ENCODE measurements at regions not wholly inside any gene's neighbourhood (a gene's known extent, or its start where the extent isn't known, plus 50 kb on each side); places are given as distances from the start of the nearest gene placed in this dataset.

DNA sequence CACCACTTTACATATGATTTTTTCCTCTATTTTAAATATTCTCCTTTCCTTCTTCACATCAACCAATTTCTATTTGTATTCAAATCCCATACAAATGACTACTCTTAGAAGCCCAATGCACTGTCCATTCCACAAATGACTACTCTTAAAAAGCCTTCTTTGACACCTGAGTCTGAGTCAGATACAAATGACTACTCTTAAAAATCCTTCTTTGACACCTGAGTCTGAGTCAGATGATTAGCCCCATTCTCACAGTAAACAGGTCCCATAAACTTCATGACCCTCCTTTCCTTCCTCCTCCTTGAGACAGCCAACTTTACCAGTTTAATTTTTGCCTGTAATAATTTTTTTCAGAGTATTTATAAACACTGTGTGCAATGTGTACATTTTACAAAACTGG is 231.3 kb upstream of the USP25 start:
- H3K27ac ChIP-seq (ENCODE audit: low read depth, low read length), result no peak overlapping the region
- H3K4me3 ChIP-seq (ENCODE audit: low read depth, low read length), result no peak overlapping the region
- H3K27me3 ChIP-seq (ENCODE audit: control insufficient read depth, insufficient read depth, low read length), result no peaks in the 10 kb centered on the region
- no peaks in the 10 kb centered on the region for H3K36me3 ChIP-seq (ENCODE audit: control insufficient read depth, insufficient read depth, low read length)
- no peak overlapping the region for H3K9ac ChIP-seq (ENCODE audit: low read length)
- no peaks in the 10 kb centered on the region for H3K9me3 ChIP-seq (ENCODE audit: control insufficient read depth, insufficient read depth, low read depth, low read length)
- no peaks in the 10 kb centered on the region for H3K4me1 ChIP-seq (ENCODE audit: control insufficient read depth, insufficient read depth, low read length)

DNA sequence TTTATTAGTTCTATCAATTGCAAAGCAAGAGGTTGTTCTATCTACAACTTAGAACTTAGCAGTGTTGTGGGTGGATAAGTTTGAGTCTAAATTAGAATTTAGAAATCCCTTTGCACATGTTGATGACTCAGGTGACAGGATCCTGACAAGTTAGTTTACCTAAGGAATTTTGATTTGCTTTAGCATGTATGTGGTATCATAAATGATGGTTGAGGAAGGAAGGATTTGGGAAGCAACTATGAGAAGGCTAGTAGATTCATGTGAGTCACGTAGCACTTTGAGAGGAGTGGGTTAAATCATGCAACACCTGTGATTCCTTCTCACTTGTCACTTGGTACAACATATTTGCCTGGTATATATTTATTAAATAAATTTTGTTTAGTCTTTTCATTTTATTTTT is 223.7 kb upstream of the USP25 start:
- Histone ChIP-seq H3K27ac (ENCODE audit: low read depth, low read length) (no peak overlapping the region), H3K9me3 (ENCODE audit: control insufficient read depth, insufficient read depth, low read depth, low read length) (no peaks in the 10 kb centered on the region), H3K36me3 (ENCODE audit: control insufficient read depth, insufficient read depth, low read length) (no peaks in the 10 kb centered on the region), H3K27me3 (ENCODE audit: control insufficient read depth, insufficient read depth, low read length) (no peaks in the 10 kb centered on the region), H3K4me3 (ENCODE audit: low read depth, low read length) (no peak overlapping the region), H3K9ac (ENCODE audit: low read length) (no peak overlapping the region), H3K4me1 (ENCODE audit: control insufficient read depth, insufficient read depth, low read length) (no peaks in the 10 kb centered on the region)

DNA sequence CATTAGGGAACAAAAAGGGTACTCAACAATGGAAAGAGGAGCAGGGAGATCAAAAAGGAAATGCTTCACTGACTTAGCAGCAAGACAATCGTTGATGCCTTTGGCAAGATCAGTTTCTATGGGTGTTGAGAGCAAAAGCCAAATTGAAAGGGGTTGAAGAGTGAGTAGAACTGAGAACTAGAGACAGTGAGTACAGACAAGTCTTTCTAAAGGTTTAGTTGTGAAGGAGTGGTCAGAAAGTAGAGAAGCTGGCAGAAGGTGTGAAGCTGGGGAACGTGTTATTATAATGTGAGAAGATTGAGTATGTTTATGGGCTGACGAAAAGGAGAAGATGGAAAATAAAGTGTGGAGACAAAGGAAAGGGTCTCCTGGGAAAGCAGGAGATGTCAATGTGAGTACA is 221.2 kb upstream of the USP25 start:
- Histone ChIP-seq H3K4me3 (ENCODE audit: low read depth, low read length) (no peak overlapping the region), H3K36me3 (ENCODE audit: control insufficient read depth, insufficient read depth, low read length) (no peaks in the 10 kb centered on the region), H3K27ac (ENCODE audit: low read depth, low read length) (no peak overlapping the region), H3K9me3 (ENCODE audit: control insufficient read depth, insufficient read depth, low read depth, low read length) (no peaks in the 10 kb centered on the region), H3K9ac (ENCODE audit: low read length) (no peak overlapping the region), H3K4me1 (ENCODE audit: control insufficient read depth, insufficient read depth, low read length) (no peaks in the 10 kb centered on the region), H3K27me3 (ENCODE audit: control insufficient read depth, insufficient read depth, low read length) (no peaks in the 10 kb centered on the region)

DNA sequence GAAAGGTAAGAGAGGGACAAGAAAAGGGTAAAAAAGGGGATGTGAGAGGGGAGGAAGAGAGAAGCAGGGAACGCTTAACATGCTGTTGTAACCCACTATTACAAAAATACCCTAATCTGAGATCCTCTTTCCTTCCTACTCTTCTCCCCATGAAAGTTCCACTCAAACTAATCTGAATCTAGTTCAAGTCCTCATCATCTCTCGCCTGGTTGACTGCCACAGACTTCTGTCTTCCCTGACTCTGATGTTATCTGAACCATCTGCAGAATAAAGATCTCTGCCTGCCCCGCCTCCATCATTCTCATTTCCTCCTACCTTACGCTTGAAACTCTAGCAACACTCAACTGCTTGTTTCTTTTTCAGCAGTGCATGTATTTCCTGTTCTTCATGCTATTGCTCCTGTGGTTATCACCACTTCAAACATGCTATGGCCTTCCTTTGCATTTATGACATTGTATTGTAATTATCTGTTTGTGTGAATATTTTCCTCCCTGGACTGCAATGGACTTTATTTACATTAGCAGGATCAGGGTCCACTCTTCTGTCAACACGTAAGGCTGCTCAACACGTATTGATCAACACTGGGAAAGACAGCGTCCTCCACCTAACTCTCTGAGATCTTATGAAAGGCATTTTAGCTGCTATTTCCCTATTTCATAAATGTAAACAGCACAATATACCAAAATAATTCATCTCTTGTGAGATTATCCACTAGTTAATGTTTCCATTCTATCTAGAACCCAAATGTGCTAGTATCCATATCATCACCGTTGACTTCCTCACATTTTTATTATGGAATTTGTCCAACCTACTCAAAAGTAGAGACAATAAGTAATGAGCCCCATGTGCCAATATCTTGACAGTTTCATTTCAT is 215.5 kb upstream of the USP25 start:
- no peaks in the 10 kb centered on the region for H3K27me3 ChIP-seq (ENCODE audit: control insufficient read depth, insufficient read depth, low read length)
- no peaks in the 10 kb centered on the region for H3K36me3 ChIP-seq (ENCODE audit: control insufficient read depth, insufficient read depth, low read length)
- no peak overlapping the region for H3K9ac ChIP-seq (ENCODE audit: low read length)
- H3K4me1 ChIP-seq (ENCODE audit: control insufficient read depth, insufficient read depth, low read length), result no peaks in the 10 kb centered on the region
- 0 out of 2 replicates have a peak, but pooled peaks cover 5% of the 10 kb centered on the region for H3K9me3 ChIP-seq (ENCODE audit: control insufficient read depth, insufficient read depth, low read depth, low read length)
- H3K27ac ChIP-seq (ENCODE audit: low read depth, low read length), result no peak overlapping the region
- no peak overlapping the region for H3K4me3 ChIP-seq (ENCODE audit: low read depth, low read length)

DNA sequence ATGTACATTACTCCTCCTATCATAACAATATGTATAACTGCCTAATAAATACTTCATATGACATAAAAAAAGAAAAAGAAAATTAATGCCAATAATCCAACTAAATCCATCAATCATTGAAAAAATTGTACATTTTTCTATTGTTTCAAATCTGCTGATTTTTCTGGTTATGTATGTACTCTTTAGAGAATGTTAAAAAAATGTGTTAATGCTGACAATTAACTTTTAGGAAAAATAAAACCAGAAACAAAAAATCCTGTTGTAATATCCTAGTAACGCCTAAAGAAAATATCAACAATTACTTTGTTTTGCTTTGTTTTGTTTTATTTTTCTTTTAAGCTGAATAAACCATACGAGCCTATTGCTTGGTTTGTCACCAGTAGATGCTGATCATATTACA is 213.9 kb upstream of the USP25 start:
- no peak overlapping the region for H3K9ac ChIP-seq (ENCODE audit: low read length)
- no peaks in the 10 kb centered on the region for H3K4me1 ChIP-seq (ENCODE audit: control insufficient read depth, insufficient read depth, low read length)

DNA sequence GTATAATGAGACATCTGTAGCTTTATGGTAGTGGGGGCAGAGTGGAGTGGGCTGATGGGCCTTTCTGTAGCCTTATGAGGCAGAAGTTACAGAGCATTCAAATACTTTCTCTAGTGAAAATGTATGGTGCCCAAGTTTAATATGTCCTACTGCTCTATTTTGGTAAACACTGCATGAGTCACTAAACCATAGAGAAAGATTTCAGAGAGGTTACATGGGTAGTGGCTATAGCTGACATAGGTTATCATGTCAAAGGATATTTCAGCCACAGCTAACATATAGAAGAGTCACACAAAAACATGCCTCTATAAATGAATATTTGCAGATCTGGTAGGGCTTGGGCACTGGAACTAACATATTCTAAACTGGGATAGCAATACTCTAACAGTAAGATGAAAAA is 212.4 kb upstream of the USP25 start:
- H3K9ac ChIP-seq (ENCODE audit: low read length), result no peak overlapping the region
- no peak overlapping the region for H3K27ac ChIP-seq (ENCODE audit: low read depth, low read length)

More for the DNA sequence above, 213.9 kb upstream of the USP25 start:
- Histone ChIP-seq H3K4me3 (ENCODE audit: low read depth, low read length) (no peak overlapping the region), H3K9me3 (ENCODE audit: control insufficient read depth, insufficient read depth, low read depth, low read length) (peaks cover 6% of the 10 kb centered on the region; the same call in 1 of the 2 replicates), H3K36me3 (ENCODE audit: control insufficient read depth, insufficient read depth, low read length) (no peaks in the 10 kb centered on the region), H3K27ac (ENCODE audit: low read depth, low read length) (no peak overlapping the region), H3K27me3 (ENCODE audit: control insufficient read depth, insufficient read depth, low read length) (no peaks in the 10 kb centered on the region)

DNA sequence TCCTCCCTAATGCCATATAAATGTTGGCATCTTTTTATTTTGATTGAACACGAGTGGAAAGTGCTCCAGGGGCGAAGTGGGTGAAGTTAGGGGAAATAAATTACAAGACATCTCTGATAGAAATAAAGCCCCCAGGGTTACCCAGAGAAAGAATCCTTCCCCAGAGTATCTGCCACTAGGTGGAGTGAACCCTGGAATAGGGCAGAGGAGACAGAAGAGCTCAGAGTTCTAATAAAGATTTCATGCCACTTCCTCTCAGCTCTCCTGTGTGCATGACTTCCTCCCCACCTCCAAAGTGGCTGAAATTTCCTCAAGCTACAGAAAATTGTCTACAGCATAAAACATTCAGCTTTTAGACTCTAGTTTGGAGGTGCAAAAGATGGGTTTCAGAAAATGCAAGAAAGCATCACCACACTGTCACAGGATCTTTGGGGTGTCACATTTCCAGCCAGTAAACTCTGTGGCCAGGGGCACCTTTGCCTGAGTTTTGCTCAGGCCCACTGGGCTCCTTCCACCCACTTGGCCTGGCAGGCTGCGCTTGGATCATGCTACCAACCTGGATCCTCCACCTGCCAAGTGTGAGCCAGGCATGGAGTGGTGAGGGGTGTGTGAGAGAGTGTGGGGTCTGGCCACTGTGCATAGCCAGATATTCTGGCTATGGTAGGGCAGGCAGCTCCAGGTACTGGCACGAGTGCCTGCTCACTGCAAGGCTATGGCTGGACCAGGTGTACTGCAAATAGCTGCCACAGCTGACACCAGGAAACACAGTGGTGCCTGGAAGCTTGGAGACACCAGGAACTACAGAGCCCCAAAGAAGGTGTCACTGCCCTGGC is 208.8 kb upstream of the USP25 start:
- Histone ChIP-seq H3K4me3 (ENCODE audit: low read depth, low read length) (no peak overlapping the region), H3K4me1 (ENCODE audit: control insufficient read depth, insufficient read depth, low read length) (no peaks in the 10 kb centered on the region), H3K9ac (ENCODE audit: low read length) (no peak overlapping the region), H3K27me3 (ENCODE audit: control insufficient read depth, insufficient read depth, low read length) (no peaks in the 10 kb centered on the region), H3K27ac (ENCODE audit: low read depth, low read length) (no peak overlapping the region), H3K9me3 (ENCODE audit: control insufficient read depth, insufficient read depth, low read depth, low read length) (peaks cover 18% of the 10 kb centered on the region), H3K36me3 (ENCODE audit: control insufficient read depth, insufficient read depth, low read length) (no peaks in the 10 kb centered on the region)

More for the DNA sequence above, 212.4 kb upstream of the USP25 start:
- H3K4me1 ChIP-seq (ENCODE audit: control insufficient read depth, insufficient read depth, low read length), result no peaks in the 10 kb centered on the region
- H3K4me3 ChIP-seq (ENCODE audit: low read depth, low read length), result no peak overlapping the region
- peaks cover 18% of the 10 kb centered on the region for H3K9me3 ChIP-seq (ENCODE audit: control insufficient read depth, insufficient read depth, low read depth, low read length)
- H3K36me3 ChIP-seq (ENCODE audit: control insufficient read depth, insufficient read depth, low read length), result no peaks in the 10 kb centered on the region
- H3K27me3 ChIP-seq (ENCODE audit: control insufficient read depth, insufficient read depth, low read length), result no peaks in the 10 kb centered on the region

DNA sequence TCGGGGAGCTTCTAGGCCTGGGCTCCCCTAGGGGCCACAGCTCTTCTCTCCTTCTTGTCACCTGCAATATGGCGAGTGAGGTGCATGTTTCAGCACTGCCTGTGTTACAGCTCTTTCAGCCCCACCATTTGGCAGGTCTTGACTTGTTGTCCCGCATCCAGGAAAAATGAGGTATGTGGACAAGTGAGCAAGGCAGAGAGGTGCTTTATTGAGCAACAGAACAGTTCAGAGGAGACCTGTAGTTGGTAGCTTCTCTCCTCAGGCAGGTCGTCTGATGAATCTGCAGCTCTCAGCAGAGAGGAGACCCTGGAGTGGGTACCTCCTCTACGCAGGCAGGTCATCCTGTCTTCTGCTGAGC is 208.2 kb upstream of the USP25 start:
- Histone ChIP-seq H3K27me3 (ENCODE audit: control insufficient read depth, insufficient read depth, low read length) (no peaks in the 10 kb centered on the region), H3K27ac (ENCODE audit: low read depth, low read length) (no peak overlapping the region), H3K9ac (ENCODE audit: low read length) (no peak overlapping the region), H3K36me3 (ENCODE audit: control insufficient read depth, insufficient read depth, low read length) (no peaks in the 10 kb centered on the region), H3K9me3 (ENCODE audit: control insufficient read depth, insufficient read depth, low read depth, low read length) (peaks cover 18% of the 10 kb centered on the region), H3K4me1 (ENCODE audit: control insufficient read depth, insufficient read depth, low read length) (no peaks in the 10 kb centered on the region), H3K4me3 (ENCODE audit: low read depth, low read length) (no peak overlapping the region)

DNA sequence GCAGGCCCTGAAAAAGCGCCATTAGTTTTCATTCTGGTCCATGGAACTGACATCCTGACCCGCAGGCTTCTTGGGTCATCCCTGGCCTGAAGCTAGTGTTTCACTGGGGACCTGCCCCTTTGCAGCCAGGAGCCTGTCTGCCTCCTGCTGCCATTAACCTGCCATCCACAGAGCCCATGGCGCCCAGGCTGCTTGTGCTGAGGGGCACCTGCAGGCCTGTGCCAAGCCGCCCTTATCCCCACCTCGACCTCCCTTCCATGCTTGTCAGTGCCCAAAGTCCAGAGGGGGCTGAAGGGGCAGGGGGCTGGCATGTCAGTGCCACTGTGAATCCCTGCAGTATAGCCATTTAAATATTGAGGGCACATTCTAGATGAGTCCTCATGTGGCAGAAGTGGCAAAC is 207.6 kb upstream of the USP25 start:
- H3K36me3 ChIP-seq (ENCODE audit: control insufficient read depth, insufficient read depth, low read length), result no peaks in the 10 kb centered on the region
- no peaks in the 10 kb centered on the region for H3K27me3 ChIP-seq (ENCODE audit: control insufficient read depth, insufficient read depth, low read length)
- H3K4me1 ChIP-seq (ENCODE audit: control insufficient read depth, insufficient read depth, low read length), result no peaks in the 10 kb centered on the region
- no peak overlapping the region for H3K4me3 ChIP-seq (ENCODE audit: low read depth, low read length)
- no peak overlapping the region for H3K27ac ChIP-seq (ENCODE audit: low read depth, low read length)
- H3K9me3 ChIP-seq (ENCODE audit: control insufficient read depth, insufficient read depth, low read depth, low read length), result peaks cover 18% of the 10 kb centered on the region
- no peak overlapping the region for H3K9ac ChIP-seq (ENCODE audit: low read length)

DNA sequence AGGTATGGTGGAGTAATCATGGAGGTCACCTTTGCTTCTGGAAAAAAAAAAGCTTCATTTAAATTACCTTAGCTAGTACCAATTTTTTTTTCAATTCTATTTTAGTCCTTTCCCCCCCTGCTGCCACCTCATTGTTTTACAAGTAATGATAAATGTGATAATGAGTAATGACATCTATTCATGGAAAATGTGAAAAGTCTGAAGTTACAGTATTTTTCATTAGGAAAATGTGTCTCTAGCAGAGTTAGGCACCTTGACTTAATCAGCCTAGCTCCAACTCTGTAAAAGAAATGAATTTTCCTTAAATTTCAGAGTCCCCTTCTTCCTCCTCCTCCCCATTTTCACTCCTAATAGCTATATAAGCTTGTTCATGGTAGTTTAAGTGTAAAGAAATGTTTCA is 204.9 kb upstream of the USP25 start:
- H3K27me3 ChIP-seq (ENCODE audit: control insufficient read depth, insufficient read depth, low read length), result no peaks in the 10 kb centered on the region
- H3K4me1 ChIP-seq (ENCODE audit: control insufficient read depth, insufficient read depth, low read length), result no peaks in the 10 kb centered on the region
- H3K9ac ChIP-seq (ENCODE audit: low read length), result no peak overlapping the region
- no peak overlapping the region for H3K4me3 ChIP-seq (ENCODE audit: low read depth, low read length)
- H3K27ac ChIP-seq (ENCODE audit: low read depth, low read length), result no peak overlapping the region
- peaks cover 13% of the 10 kb centered on the region for H3K9me3 ChIP-seq (ENCODE audit: control insufficient read depth, insufficient read depth, low read depth, low read length)
- no peaks in the 10 kb centered on the region for H3K36me3 ChIP-seq (ENCODE audit: control insufficient read depth, insufficient read depth, low read length)

DNA sequence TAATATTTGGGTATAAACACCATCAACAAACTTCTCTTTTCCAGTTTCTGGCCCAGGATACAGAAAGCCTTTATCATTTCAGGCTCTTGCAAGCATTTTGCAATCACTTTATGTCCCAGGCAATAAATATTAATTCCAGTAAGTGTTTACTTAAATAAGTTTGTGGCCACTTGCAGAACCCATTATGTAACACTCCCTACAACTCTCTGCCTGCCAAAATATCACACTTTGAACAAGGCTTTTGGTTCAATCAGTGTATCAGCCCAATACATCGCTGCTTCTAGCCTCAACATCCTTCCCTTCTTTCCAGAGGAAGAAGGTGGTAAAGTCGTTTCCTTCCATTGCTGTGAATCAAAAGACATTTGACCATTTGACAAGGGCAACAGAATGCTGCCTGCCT is 203.0 kb upstream of the USP25 start:
- Histone ChIP-seq H3K27ac (ENCODE audit: low read depth, low read length) (no peak overlapping the region), H3K9me3 (ENCODE audit: control insufficient read depth, insufficient read depth, low read depth, low read length) (peaks cover 4% of the 10 kb centered on the region), H3K36me3 (ENCODE audit: control insufficient read depth, insufficient read depth, low read length) (no peaks in the 10 kb centered on the region)

More for the DNA sequence above, 203.0 kb upstream of the USP25 start:
- Histone ChIP-seq H3K4me3 (ENCODE audit: low read depth, low read length) (no peak overlapping the region), H3K27me3 (ENCODE audit: control insufficient read depth, insufficient read depth, low read length) (no peaks in the 10 kb centered on the region), H3K4me1 (ENCODE audit: control insufficient read depth, insufficient read depth, low read length) (no peaks in the 10 kb centered on the region), H3K9ac (ENCODE audit: low read length) (no peak overlapping the region)
